GM18858 (cell line): ENCODE measurements at regions not wholly inside any gene's neighbourhood (a gene's known extent, or its start where the extent isn't known, plus 50 kb on each side); places are given as distances from the start of the nearest gene placed in this dataset.

Source experiments
- ATAC-seq: cut with Tn5 transposase; IDR thresholded peaks from one replicate; pipeline ENCODE4 v1.9.1; 2021; ENCODE audit not compliant: unreplicated experiment

GRCh38 chr4:16377887-16378286 lies 151.6 kb upstream of the TAPT1 start:
- no peak for ATAC-seq

- no peak for ATAC-seq
Observed at GRCh38 chr4:16365036-16365569, 138.8 kb upstream of the TAPT1 start.

GRCh38 chr4:16360694-16361262 lies 134.5 kb upstream of the TAPT1 start:
- no peak for ATAC-seq

DNA sequence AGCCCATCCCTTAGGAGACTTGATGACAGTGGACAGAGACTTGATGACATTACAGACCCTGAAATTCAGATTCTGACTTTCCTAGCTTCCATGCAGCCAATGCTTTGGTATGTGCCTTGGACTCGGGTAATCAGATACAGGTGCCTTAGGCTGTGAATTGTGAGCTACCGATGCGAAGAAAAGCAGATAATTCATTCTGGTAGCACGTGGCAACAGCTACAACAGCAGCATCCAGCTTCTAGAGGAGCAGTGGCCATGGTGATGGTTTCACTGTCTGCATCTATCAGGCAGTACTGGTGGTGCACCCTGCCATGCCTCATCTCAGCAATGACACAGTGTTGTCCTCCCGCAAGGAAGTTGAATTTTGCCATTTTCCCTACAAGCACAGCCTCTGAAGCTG lies 126.9 kb upstream of the TAPT1 start:
- no peak for ATAC-seq

GRCh38 chr4:16351161-16351560 lies 124.9 kb upstream of the TAPT1 start:
- ATAC-seq = no peak

DNA sequence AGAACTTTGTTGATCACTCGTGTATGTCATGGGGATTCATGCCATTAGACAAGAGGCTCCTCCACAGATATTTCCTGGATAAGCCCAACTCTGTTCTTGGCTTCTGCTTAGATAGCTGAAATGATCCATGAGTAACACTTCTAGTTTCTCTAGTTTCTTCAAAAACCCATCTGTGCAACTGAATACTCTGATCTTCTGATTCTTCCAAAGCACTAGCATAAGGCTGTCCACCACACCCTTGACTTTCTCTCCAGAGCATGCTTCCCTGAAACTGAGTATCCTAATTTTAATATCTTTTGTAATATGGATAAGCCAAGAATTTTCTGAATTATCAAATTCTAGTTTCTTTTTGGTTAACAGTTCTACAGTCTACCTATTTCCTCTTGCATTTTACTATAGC lies 118.6 kb upstream of the TAPT1 start:
- no peak for ATAC-seq

DNA sequence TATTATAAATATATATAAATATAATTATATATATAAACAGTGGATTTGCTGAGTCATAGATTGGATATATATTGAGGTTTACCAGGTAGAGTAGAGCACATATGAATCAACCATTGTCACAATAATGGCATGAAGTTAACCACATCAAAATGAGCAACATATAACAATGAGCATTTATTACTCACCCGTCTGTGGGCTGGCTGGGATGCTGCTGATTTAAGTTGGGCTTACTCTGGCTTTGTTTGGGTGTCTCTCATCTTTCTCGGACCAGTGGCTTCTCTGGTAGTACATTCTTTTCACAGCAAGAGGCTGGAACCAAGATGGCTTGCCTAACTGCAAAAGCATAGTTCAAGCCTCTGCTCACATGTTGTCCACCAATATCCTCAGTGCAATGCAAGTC lies 111.7 kb upstream of the TAPT1 start:
- no peak for ATAC-seq

DNA sequence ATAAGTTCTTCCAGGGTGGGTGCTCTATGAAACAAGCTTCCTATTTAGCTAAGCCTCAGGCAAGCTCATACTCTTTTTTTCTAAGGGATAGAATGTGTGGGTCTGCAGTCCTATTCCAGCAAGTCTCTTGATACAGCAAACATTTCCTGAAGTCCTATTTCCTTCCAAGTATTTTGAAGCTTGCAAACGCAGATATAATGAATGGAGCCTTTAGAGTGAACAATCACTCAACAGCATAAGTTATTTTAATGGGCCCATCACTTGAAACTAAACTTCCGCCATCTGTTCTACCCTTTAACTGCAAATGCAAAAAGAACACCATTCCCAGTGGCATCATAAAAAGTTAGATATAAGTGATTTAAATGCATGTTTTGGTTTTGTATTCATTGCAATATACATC lies 108.3 kb upstream of the TAPT1 start:
- ATAC-seq = no peak

DNA sequence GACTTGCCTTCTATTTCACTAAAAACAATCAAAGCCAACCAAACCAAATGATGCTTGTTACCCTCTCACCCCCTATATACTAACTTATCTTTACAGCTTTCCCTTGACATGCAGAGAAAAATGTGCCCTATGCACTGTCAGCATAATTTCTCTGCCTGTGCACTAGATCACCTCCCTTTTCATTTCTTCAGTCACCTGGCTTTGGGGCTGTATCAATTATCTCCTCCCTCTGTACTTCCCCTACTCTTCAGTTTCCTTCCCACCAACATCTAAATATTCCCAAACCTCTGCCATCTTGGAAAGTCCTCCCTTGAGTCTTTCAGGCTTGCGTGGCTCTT lies 103.5 kb upstream of the TAPT1 start:
- ATAC-seq = no peak

DNA sequence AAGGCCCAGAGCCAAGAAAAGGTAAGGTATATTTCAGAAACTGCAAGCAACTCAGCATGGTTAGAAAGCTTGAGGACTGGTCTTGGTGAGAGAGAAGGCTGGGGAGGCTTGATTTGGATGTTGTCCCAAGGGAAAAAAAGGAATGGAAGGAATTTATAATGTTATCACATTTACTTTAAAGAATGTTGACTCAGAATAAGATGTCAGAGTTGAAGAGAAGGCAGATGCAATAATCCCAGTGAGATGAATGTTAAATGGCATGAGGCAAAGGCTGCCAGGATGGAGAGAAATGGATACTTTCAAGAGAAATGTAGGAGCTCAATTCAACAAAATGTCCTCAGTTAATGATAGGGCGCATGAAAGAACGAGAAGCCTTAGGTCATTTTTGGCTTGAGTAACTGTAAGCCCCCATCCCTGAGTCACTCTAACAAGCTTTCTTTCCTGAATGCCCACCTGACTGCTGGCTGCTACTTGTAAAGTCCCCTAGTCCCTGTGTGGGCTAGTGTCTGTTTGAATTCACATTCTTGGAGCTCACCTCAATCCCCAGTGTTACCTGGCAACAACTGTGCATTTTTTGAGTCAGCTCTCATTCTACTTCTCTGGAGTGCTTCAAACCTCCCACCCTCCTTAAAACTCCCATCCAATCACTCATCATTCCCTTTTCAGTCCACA lies 103.0 kb upstream of the TAPT1 start:
- no peak for ATAC-seq

DNA sequence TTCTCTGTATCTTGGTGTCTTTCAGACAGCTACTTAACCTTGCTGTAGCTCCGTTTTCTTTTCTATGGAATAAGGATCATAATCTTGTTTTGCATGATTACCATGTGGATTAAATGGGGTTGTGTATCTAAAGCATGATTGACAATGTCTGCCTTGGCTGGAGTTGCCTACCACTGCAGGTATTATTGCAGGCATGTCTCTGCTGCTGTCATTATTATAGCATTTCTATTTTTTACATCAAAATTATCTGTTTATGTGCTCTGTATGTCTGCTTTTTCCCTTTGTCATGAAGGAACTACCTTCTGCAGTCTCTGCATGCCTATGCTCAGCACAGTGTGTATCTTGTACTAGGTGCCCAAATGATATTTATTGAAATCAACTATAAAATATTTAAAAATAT lies 95.9 kb upstream of the TAPT1 start:
- ATAC-seq = no peak

- ATAC-seq = no peak
Observed at GRCh38 chr4:16315456-16315855, 89.2 kb upstream of the TAPT1 start.

DNA sequence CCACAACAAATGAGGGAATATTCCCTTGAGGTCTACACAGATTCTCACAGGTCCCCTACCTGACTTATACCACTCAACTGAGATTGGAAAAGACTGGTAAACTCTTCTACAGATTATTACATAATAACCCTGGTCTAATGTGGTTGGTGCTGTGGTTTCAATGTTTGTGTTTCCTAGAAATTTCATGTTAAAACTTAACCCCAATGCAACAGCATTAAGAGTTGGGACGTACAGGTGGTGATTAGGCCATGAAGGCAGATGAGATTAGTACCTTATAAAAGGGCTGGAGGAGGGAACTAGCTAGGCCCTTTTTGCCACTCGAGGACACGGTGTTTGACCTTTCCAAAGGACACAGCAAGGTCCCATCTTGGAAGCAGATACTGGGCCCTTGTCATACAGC lies 84.3 kb upstream of the TAPT1 start:
- no peak for ATAC-seq

DNA sequence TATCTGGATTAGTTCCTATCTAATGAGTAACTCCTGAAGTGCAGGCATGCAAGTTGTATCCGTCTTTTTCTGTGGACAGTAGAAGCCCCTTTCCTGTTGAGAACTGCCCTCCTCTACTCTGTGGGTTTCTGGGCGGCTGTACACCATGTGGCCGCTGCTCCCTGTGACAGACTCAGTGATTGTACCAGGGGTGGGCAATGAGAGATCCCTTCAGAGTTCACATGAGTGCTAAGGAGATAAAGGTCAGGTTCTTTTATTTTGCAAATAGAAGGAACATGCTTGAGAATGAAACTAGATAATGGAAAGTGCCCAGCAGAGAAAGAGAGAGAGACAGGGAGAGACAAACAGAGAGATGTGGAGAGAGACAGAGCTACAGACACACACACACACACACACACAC lies 76.4 kb upstream of the TAPT1 start:
- ATAC-seq = no peak

GRCh38 chr4:16297003-16297402 lies 70.7 kb upstream of the TAPT1 start:
- ATAC-seq = no peak

GRCh38 chr4:16294455-16294854 lies 68.2 kb upstream of the TAPT1 start:
- no peak for ATAC-seq

- no peak for ATAC-seq
Observed at GRCh38 chr4:16293210-16293838, 67.1 kb upstream of the TAPT1 start.

- ATAC-seq = no peak
Observed at GRCh38 chr4:16292585-16292984, 66.3 kb upstream of the TAPT1 start.

DNA sequence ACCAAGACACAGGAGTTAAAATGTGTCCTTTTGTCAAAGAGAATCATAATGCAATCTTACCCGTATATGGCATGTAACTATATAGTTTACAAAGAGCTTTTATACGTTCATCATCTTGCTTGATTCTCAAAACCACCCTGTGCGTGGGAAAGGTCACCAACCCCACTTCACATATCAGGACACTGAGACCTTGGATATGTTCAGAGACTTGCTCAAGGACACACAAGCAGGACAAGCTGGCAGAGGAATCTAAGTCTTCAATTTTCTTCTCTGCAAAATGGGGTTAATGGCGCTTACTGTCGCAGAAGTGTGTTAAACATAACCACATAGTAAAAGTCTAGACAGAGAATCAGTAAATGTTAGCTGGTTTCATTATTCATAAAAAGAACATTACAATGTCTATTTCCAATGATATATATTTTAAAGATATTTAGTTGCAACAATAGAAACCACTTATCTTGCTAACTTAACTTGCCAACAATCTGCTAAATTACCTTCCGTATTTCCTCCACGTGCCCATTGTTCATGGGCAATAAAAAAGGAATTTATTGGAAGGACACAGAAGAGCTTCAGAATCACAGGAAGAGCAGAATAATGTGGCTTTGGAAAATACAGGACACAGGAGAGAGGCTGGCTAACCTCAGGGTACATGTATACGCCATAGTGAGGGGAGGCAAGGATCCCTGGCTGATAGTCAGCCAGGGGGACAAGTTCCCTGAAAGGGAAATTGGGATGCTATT lies 64.6 kb upstream of the TAPT1 start:
- no peak for ATAC-seq

GRCh38 chr4:16289897-16290554 lies 63.8 kb upstream of the TAPT1 start:
- ATAC-seq = no peak

GRCh38 chr4:16284050-16284449 lies 57.8 kb upstream of the TAPT1 start:
- no peak for ATAC-seq
